ENCODE measurements at regions not wholly inside any gene's neighbourhood (a gene's known extent, or its start where the extent isn't known, plus 50 kb on each side); places are given as distances from the start of the nearest gene placed in this dataset.

- TF ChIP-seq CTCF (IDR thresholded peaks at IDR 0.05) (no peak), POLR2A (IDR thresholded peaks at IDR 0.05) (no peak)
Measured at GRCh38 chr16:51040637-51041036, 110.4 kb downstream of the SALL1 start.
